ENCODE measurements at regions not wholly inside any gene's neighbourhood (a gene's known extent, or its start where the extent isn't known, plus 50 kb on each side); places are given as distances from the start of the nearest gene placed in this dataset.

- no peak for DNase-seq (ENCODE audit: low spot score)
Observed at GRCh38 chr2:122216071-122216470, 460.6 kb downstream of the TSN start.

GRCh38 chr2:122216901-122217300 lies 461.4 kb downstream of the TSN start:
- no peak for DNase-seq (ENCODE audit: low spot score)

GRCh38 chr2:122218596-122218995 lies 463.1 kb downstream of the TSN start:
- DNase-seq (ENCODE audit: low spot score), result no peak

GRCh38 chr2:122219504-122219903 lies 464.1 kb downstream of the TSN start:
- DNase-seq (ENCODE audit: low spot score), result no peak

GRCh38 chr2:122221665-122222064 lies 466.2 kb downstream of the TSN start:
- no peak for DNase-seq (ENCODE audit: low spot score)

GRCh38 chr2:122231296-122231695 lies 475.8 kb downstream of the TSN start:
- DNase-seq (ENCODE audit: low spot score), result no peak

- no peak for DNase-seq (ENCODE audit: low spot score)
Observed at GRCh38 chr2:122233372-122233771, 477.9 kb downstream of the TSN start.

- no peak for DNase-seq (ENCODE audit: low spot score)
Observed at GRCh38 chr2:122236152-122236874, 480.9 kb downstream of the TSN start.

GRCh38 chr2:122236925-122237324 lies 481.5 kb downstream of the TSN start:
- DNase-seq (ENCODE audit: low spot score), result no peak

- no peak for DNase-seq (ENCODE audit: low spot score)
Observed at GRCh38 chr2:122237450-122237849, 482.0 kb downstream of the TSN start.

GRCh38 chr2:122238006-122238559 lies 482.6 kb downstream of the TSN start:
- no peak for DNase-seq (ENCODE audit: low spot score)

- DNase-seq (ENCODE audit: low spot score), result no peak
Observed at GRCh38 chr2:122239440-122239839, 484.0 kb downstream of the TSN start.

GRCh38 chr2:122244598-122245229 lies 489.3 kb downstream of the TSN start:
- no peak for DNase-seq (ENCODE audit: low spot score)

GRCh38 chr2:122249673-122250072 lies 494.2 kb downstream of the TSN start:
- no peak for DNase-seq (ENCODE audit: low spot score)

GRCh38 chr2:122251158-122251557 lies 495.7 kb downstream of the TSN start:
- no peak for DNase-seq (ENCODE audit: low spot score)

- DNase-seq (ENCODE audit: low spot score), result no peak
Observed at GRCh38 chr2:122251566-122251965, 496.1 kb downstream of the TSN start.

- DNase-seq (ENCODE audit: low spot score), result no peak
Observed at GRCh38 chr2:122255924-122256323, 500.5 kb downstream of the TSN start.

GRCh38 chr2:122261911-122262310 lies 506.5 kb downstream of the TSN start:
- DNase-seq (ENCODE audit: low spot score), result no peak

GRCh38 chr2:122263746-122264145 lies 508.3 kb downstream of the TSN start:
- DNase-seq (ENCODE audit: low spot score), result no peak

GRCh38 chr2:122266636-122267035 lies 511.2 kb downstream of the TSN start:
- DNase-seq (ENCODE audit: low spot score), result no peak

GRCh38 chr2:122267947-122268346 lies 512.5 kb downstream of the TSN start:
- DNase-seq (ENCODE audit: low spot score), result no peak

GRCh38 chr2:122273785-122274419 lies 518.5 kb downstream of the TSN start:
- no peak for DNase-seq (ENCODE audit: low spot score)

- no peak for DNase-seq (ENCODE audit: low spot score)
Observed at GRCh38 chr2:122277956-122278355, 522.5 kb downstream of the TSN start.

Measured in SK-N-DZ (cell line).